Dermis microvascular lymphatic vessel endothelial cell (primary cell): ENCODE measurements at regions not wholly inside any gene's neighbourhood (a gene's known extent, or its start where the extent isn't known, plus 50 kb on each side); places are given as distances from the start of the nearest gene placed in this dataset.
"Not testable (repeated sequence)": the region's sequence is repeated elsewhere in the genome, so short reads cannot be mapped to it uniquely, and the experiment has no call there.

Experiments used
- DNase-seq, 2 donors: peaks; one replicate each; pipeline versions ENCODE4 v3.0.0 to v3.0.0-alpha.2; 2010; ENCODE audit warnings: low read depth in 2 of 2

DNA sequence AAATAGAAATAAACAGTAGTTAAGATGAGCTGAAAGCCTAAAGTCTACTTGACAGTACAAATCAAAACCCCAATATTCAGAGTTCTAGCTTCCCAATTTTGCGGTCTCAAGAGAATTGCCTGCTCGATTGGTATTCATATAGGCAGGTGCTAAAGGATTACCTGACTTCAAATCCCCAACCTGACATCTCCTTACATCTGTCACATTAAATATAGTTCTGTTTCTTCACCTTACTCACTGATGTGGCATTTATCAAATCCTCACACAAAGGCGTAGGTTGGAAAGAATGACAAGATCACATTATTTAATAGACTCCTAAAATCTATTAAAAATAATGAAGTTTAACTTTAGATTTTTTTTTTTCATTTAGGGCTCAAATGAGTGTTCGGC is 72.8 kb upstream of the ANKH start:
- DNase-seq: no peak

DNA sequence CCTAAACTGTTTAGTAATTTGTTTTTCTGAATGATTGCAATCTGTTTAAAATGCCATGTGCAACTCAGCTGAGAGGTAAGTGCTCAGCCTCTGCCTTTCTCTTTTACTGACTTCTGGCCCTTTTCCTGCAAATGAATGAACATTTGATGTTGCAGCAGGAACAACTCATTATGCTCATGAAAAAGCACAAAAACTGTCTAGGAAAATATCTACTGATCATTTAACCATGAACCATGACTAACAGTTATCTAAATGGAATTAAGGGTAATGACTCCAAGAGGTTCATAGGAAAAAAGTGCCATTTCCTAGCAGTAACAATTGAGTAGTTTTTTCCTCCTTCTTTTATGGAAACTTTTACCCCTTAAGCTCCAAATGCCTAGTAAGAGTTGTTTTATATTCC is 70.6 kb upstream of the ANKH start:
- no peak for DNase-seq

DNA sequence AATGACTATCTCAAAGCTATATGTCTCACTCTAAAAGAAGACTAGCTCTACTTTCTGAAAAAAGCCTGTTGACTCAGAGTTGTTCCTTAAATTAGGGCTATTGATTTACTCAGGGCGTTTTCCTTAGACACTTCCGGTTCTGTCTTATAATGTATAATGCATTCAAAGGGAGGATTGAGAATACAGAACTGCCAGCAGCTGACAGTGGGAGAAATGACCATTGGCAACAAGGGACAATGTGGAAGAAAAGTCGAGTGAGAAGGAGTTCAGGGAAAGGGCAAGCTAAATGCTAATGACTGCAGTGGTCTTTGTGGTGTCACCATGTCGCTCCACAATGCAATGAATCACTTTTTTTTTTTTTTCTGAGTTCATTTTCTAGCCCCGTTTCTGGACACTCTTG is 65.7 kb upstream of the ANKH start:
- DNase-seq: no peak

DNA sequence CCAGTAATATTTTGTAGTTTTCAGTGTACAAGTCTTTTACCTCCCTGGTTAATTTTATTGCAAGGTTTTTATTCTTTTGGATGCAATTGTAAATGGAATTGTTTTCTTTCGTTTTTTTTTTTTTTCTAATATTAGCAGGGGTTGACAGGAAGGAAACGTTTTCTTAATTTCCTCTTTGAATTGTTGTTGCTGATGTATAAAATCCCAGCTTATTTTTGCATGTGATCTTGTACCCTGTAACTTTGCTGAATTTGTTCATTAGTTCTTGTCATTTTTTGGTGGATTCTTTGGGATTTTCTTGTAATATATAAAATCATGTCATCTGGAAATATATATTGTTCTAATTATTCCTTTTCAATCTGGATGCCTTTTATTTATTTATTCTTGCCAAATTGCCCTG is 65.0 kb upstream of the ANKH start:
- no peak for DNase-seq

DNA sequence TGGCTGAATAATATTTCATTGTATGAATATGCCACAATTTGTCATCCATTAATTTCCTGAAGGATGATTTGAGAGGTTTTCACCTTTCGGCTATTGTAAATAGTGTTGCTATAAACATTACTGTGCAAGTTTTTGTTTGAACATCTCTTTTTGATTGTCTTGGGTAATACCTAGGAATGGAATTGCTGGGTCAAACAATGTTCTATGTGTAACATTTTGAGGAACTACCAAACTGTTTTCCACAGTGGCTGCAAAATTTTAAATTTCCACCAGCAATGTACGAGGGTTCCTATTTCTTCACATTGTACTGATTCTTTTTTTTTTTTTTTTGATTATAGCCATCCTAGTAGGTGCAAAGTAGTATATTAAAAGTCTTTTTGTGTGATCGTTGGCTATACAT is 63.8 kb upstream of the ANKH start:
- no peak for DNase-seq

DNA sequence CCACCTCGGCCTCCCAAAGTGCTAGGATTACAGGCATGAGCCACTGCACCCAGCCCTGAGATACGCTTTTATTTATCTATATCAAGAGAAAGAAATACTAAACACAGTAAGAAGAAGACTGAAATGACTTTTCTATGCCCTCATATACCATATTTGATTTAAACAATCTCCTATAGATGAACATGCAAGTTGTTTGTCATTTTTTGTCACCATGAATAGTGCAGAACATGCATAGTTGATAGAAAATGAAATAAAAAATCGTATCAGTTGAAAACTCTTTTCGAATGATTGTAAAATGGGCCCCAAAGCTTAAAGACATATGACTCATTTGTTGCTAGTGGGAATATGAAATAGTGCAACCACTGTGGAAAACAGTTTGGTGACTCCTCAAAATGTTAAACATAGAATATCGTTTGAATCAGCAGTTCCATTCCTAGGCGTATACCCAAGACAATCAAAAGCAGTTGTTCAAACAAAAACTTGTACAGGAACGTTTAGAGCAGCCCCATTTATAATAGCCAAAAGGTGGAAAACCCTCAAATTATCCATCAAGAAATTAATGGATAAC is 61.4 kb upstream of the ANKH start:
- DNase-seq: no peak

DNA sequence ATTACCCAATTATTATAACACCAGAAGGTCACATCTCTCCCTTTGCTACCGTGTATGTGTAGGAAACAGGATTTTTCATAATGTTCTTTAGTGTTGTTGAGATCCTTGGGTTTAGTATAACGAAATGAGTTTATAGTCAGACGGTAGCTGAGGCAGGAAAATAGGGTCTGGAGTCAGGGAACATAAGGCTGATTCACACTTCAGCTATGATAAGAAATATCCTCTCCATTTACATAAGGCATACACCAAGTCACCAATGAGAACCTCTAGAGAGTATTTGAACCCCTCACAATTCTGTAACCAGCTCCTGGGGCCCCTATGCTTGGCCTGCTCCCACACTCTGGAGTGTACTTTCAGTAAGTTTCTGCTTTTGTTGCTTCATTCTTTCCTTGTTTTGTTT is 58.9 kb upstream of the ANKH start:
- DNase-seq: no peak

DNA sequence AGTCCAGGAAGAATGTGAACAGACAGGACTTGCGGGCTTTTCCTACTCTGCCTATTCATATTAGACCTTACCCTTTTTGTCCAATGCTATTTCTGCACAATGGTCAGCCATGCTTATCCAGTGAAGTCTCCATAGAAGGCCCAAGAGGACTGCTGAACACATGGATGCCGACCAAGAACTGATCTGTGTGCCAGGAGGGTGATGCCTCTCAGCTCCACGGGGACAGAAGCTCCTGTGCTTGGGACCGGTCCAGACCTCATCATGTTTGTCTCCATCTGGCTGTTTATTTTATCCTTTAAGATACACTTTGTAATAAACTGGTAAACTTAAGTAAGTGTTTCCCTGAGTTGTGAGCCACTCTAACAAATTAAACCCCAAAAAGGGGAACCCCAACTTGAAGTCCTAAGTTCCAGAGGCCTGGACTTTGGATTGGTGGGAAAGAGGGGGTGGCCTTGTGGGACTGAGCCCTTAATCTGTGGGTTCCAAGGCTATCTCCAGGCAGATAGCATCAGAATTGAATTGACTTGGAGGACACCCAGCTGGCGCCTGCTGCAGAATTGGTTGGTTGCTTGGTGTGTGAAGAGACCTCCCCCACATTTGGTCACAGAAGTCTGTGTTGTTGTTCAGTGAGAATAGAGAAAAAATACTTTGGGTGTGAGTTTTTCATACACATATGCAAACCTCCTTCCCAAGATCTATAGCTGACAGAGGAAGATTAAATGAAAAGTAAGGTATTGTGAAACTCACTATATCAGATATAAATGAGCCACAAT is 57.9 kb upstream of the ANKH start:
- no peak for DNase-seq

DNA sequence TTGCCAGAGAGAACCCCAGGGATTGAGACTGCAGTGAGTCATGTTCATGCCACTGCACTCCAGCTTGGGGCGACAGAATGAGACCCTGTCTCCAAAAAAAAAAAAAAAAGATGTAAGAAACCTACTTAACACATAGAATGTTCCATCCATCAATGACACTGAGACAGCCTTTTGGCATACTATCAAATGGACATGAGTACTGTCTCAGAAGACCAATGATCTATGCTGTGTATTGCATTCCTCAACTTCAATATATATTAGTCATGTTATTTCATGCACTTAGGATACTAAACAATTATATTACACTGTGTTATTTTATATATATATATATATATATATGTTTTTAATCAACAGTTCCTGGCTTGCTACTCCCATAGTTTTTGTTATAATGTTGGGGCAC is 57.1 kb upstream of the ANKH start:
- no peak for DNase-seq

DNA sequence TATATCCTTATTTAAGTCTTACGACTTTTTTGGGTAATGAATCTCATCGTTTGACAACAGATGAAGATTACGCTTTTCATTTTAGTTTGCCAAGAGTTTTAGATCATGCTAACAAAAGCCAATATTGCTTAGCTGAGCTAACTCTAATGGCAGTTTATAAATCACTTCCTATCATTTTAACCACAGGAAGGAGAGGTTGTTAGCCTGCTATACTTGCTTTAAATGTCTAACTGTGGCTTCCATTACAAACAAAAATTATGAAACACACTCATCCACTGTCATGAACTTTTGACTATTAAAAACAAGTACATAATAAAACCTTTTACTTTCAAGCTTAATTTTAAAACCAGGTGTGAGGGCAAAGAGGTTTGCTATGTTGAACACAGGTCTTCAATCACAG is 53.7 kb upstream of the ANKH start:
- peak in 1 of 2 donors; percentile 16 for DNase-seq

DNA sequence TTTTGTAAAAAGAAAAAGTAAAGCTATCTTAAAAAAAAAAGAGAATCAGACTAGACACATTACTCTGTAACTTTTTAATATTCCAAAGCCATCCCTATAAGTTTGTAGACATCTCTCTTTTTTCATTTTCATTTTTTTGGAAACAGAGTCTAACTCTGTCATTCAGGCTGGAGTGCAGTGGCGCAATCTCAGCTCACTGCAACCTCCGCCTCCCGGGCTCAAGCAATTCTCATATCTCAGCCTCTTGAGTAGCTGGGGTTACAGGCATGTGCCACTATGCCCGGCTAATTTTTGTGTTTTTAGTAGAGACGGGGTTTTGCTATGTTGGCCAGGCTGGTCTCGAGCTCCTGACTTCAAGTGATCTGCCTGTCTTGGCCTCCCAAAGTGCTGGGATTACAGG is 51.4 kb upstream of the ANKH start:
- DNase-seq: not testable (repeated sequence)

DNA sequence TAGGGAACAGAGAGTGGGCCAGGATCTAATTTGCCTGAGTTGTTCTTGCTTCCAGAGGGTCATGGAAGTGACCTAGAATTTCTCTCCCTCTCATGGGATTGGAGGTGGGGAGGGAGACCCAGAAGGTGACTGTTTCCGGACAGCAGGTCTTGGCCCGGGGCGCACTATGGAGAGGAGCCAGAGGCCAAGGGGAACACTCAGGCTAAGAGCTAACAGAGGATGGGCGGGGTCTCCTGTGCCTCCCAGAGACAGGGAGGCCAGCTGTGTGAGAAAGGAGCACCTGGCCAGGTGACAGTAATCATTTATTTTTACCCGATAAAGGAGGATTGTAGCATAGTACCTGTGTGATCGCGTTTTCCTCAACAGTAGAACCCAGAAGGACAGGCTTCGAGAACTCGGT is 50.9 kb upstream of the ANKH start:
- DNase-seq: no peak
